ENCODE measurements at regions not wholly inside any gene's neighbourhood (a gene's known extent, or its start where the extent isn't known, plus 50 kb on each side); places are given as distances from the start of the nearest gene placed in this dataset.

DNA sequence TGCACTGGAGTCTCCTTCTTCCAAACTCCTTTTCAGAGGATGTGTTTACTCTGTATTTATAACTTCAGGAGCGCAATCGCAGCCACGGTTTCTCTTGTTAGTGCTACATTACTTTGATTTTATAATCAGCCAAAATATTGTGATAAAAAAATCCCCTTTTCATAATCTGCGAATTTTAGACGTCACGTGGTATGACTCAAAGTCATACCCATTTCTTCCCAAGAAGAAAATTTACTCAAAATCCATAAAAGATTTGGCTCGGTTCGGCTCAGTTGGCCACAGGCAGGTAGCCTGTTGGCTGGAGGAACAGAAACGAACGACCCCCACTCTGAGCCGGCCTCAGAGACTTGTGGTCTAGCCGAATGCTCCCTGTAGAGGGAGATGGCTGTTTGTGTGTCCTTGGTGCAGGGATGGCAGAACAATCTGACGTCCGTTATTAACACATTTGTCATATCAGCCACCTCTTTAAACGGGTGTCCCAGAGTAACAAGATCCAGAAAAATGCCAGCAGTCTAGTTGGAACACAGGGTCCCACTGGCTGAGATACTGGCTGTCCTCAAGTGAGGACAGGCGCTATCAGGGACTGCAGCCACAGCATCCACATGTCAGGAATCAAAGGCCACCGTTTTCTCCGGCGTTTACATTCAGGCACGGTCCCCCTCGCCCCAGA is 247.6 kb downstream of the DLL1 start:
- Histone ChIP-seq H3K27me3 (peaks cover 0 to 11% (median 0%) of the 10 kb centered on the region in 4 donors), H3K4me1 (peaks cover 0 to 17% (median 5%) of the 10 kb centered on the region in 3 donors), H3K9me3 (no peaks in the 10 kb centered on the region), H3K4me3 (no peak overlapping the region), H3K36me3 (no peaks in the 10 kb centered on the region), H3K27ac (no peak overlapping the region)
- intact Hi-C loops (cut with DNase I), result no loop called here
- DNase-seq, result no peak
- TF ChIP-seq POLR2A (IDR thresholded peaks at IDR 0.05), result no peak
- TF ChIP-seq, protein P1, sequence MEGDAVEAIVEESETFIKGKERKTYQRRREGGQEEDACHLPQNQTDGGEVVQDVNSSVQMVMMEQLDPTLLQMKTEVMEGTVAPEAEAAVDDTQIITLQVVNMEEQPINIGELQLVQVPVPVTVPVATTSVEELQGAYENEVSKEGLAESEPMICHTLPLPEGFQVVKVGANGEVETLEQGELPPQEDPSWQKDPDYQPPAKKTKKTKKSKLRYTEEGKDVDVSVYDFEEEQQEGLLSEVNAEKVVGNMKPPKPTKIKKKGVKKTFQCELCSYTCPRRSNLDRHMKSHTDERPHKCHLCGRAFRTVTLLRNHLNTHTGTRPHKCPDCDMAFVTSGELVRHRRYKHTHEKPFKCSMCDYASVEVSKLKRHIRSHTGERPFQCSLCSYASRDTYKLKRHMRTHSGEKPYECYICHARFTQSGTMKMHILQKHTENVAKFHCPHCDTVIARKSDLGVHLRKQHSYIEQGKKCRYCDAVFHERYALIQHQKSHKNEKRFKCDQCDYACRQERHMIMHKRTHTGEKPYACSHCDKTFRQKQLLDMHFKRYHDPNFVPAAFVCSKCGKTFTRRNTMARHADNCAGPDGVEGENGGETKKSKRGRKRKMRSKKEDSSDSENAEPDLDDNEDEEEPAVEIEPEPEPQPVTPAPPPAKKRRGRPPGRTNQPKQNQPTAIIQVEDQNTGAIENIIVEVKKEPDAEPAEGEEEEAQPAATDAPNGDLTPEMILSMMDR (IDR thresholded peaks at IDR 0.05), result no peak
- WGBS, 2 donors, result 87 to 92% methylated on average over 16 to 21 of the region's 21 CpGs

DNA sequence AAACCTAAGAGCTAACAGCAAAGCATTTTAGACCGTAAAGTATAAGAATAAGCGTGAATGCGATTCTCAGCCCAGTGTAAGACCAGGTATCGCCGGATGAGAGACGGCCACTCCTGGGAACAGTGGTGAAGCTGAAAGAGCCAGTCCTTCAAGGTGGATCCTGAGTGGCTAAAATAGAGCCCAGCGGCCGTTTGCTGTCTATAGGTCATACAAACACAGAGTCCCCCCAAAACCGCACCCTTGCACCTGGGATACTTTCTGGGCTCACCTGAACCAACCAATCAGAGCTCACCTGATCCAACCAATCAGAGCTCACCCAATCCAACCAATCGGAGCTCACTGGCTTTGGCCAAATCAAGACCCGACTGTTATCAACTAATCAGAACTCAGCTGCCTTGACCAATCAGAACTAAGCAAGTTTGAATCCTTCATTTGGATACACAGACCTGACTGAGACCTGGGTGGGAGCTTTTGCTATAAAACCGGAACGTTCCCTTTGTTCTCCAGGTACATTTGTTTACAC is 248.2 kb downstream of the DLL1 start:
- Histone ChIP-seq H3K4me1 (peaks cover 0 to 21% (median 6%) of the 10 kb centered on the region in 3 donors), H3K27me3 (peaks cover 0 to 12% (median 0%) of the 10 kb centered on the region in 4 donors), H3K9me3 (no peaks in the 10 kb centered on the region), H3K4me3 (no peak overlapping the region), H3K27ac (no peak overlapping the region), H3K36me3 (no peaks in the 10 kb centered on the region)
- WGBS, 2 donors, result 91 to 93% methylated on average over 13 of the region's 13 CpGs
- no peak for DNase-seq
- no peak for TF ChIP-seq POLR2A (IDR thresholded peaks at IDR 0.05)
- TF ChIP-seq, protein P1 (IDR thresholded peaks at IDR 0.05), result no peak
- intact Hi-C loops (cut with DNase I), result no loop called here

DNA sequence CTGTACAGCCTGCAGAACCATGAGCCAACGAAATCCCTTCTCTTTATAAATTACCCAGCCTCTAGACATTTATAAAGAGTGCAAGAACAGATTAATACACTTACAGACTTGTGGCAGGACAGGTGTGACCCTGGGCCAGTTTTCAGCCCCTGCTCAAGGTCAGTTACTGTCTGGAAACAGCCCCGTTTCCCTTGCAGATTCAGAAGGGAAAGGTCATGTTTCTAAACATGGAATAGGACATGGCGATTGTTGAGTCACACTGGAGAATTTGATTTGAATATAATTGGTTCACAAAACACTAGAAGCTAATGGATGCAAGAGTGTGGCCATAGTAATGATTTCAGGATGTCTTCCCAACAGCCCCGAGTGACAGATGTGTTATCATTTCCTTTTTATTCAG is 248.8 kb downstream of the DLL1 start:
- Histone ChIP-seq H3K27me3 (peaks cover 0 to 12% (median 0%) of the 10 kb centered on the region in 4 donors), H3K27ac (no peak overlapping the region), H3K4me1 (peaks cover 0 to 25% (median 6%) of the 10 kb centered on the region in 3 donors), H3K36me3 (no peaks in the 10 kb centered on the region), H3K4me3 (no peak overlapping the region), H3K9me3 (no peaks in the 10 kb centered on the region)
- intact Hi-C loops (cut with DNase I), result no loop called here
- 66 to 69% methylated on average over 4 of the region's 4 CpGs for WGBS, 2 donors
- no peak for DNase-seq
- TF ChIP-seq, protein P1 (IDR thresholded peaks at IDR 0.05), result no peak
- TF ChIP-seq POLR2A (IDR thresholded peaks at IDR 0.05), result no peak

DNA sequence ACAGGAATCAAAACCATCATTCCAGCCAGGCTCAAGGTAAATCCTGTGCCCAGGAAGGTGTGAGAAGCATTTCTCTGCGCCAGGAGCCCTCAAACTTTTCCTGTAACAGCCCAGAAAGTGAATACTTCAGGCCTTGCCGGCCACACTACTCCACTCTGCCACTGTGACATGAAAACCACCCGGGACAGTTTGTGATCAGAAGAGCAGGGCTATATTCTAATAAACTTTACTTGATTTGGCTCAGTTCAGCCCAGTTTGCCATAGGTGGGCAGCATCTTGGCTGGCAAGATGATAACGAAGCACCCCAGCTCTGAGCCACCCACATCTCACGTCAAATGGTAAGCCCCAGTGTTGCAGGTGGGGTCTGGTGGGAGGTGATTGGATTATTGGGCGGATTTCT is 249.4 kb downstream of the DLL1 start:
- WGBS, 2 donors, result 86 to 92% methylated on average over 4 to 5 of the region's 6 CpGs
- intact Hi-C loops (cut with DNase I), result no loop called here
- no peaks in the 10 kb centered on the region for H3K9me3 ChIP-seq
- peaks cover 0 to 24% (median 6%) of the 10 kb centered on the region in 3 donors for H3K4me1 ChIP-seq
- peaks cover 0 to 12% (median 0%) of the 10 kb centered on the region in 4 donors for H3K27me3 ChIP-seq
- H3K36me3 ChIP-seq, result no peaks in the 10 kb centered on the region
- H3K27ac ChIP-seq, result no peak overlapping the region
- H3K4me3 ChIP-seq, result no peak overlapping the region
- no peak for DNase-seq
- TF ChIP-seq POLR2A (IDR thresholded peaks at IDR 0.05), result no peak
- TF ChIP-seq, protein P1 (IDR thresholded peaks at IDR 0.05), result no peak

DNA sequence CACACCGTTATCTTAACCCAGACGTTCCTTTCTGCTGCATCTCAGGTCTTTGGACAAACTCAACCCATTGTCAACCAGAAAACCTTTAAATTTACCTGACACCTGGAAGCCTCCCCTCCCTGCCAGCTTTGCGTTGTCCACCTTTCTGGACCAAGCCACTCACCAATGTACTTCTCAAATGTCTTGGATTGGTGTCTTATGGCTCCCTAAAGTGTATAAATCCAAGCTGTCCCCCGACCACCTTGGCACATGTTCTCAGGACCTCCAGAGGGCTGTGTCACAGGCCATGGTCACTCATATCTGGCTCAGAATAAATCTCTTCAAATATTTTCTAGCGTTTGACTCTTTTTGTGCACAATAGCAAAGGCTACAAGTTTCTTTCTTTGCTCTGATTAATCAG is 250.0 kb downstream of the DLL1 start:
- TF ChIP-seq, protein P1 (IDR thresholded peaks at IDR 0.05), result no peak
- TF ChIP-seq POLR2A (IDR thresholded peaks at IDR 0.05), result no peak
- H3K27ac ChIP-seq, result no peak overlapping the region
- intact Hi-C loops (cut with DNase I), result no loop called here
- no peaks in the 10 kb centered on the region for H3K36me3 ChIP-seq
- no peak for DNase-seq
- no peak overlapping the region for H3K4me3 ChIP-seq
- H3K4me1 ChIP-seq, result peaks cover 0 to 17% (median 6%) of the 10 kb centered on the region in 3 donors
- 78 to 87% methylated on average over 5 of the region's 5 CpGs for WGBS, 2 donors
- peaks cover 0 to 12% (median 0%) of the 10 kb centered on the region in 4 donors for H3K27me3 ChIP-seq
- H3K9me3 ChIP-seq, result no peaks in the 10 kb centered on the region
